ENCODE measurements at regions not wholly inside any gene's neighbourhood (a gene's known extent, or its start where the extent isn't known, plus 50 kb on each side); places are given as distances from the start of the nearest gene placed in this dataset.

- H3K4me3 ChIP-seq (ENCODE audit: control insufficient read depth, low read depth, low read length): no peak overlapping the region
- TF ChIP-seq CTCF (conservative IDR thresholded peaks at IDR 0.05; ENCODE audit: control insufficient read depth, insufficient read depth, low read depth, low read length): no peak
- DNase-seq (ENCODE audit: low read depth): no peak
Observed at GRCh38 chrX:22746081-22746480, 253.7 kb upstream of the DDX53 start.

GRCh38 chrX:22748093-22748999 is 251.4 kb upstream of the DDX53 start:
- no peak overlapping the region for H3K4me3 ChIP-seq (ENCODE audit: control insufficient read depth, low read depth, low read length)
- peak; percentile 71 for TF ChIP-seq CTCF (conservative IDR thresholded peaks at IDR 0.05; ENCODE audit: control insufficient read depth, insufficient read depth, low read depth, low read length)
- DNase-seq (ENCODE audit: low read depth): peak; percentile 50

GRCh38 chrX:22758807-22759481 is 240.8 kb upstream of the DDX53 start:
- H3K4me3 ChIP-seq (ENCODE audit: control insufficient read depth, low read depth, low read length): no peak overlapping the region
- no peak for DNase-seq (ENCODE audit: low read depth)
- no peak for TF ChIP-seq CTCF (conservative IDR thresholded peaks at IDR 0.05; ENCODE audit: control insufficient read depth, insufficient read depth, low read depth, low read length)

- no peak overlapping the region for H3K4me3 ChIP-seq (ENCODE audit: control insufficient read depth, low read depth, low read length)
- no peak for TF ChIP-seq CTCF (conservative IDR thresholded peaks at IDR 0.05; ENCODE audit: control insufficient read depth, insufficient read depth, low read depth, low read length)
- DNase-seq (ENCODE audit: low read depth): no peak
Observed at GRCh38 chrX:22760513-22761057, 239.2 kb upstream of the DDX53 start.

- no peak overlapping the region for H3K4me3 ChIP-seq (ENCODE audit: control insufficient read depth, low read depth, low read length)
Observed at GRCh38 chrX:22788221-22788620, 211.5 kb upstream of the DDX53 start.

GRCh38 chrX:22795671-22796070 is 204.1 kb upstream of the DDX53 start:
- H3K4me3 ChIP-seq (ENCODE audit: control insufficient read depth, low read depth, low read length): no peak overlapping the region
- no peak for TF ChIP-seq CTCF (conservative IDR thresholded peaks at IDR 0.05; ENCODE audit: control insufficient read depth, insufficient read depth, low read depth, low read length)
- DNase-seq (ENCODE audit: low read depth): peak; percentile 36

More at GRCh38 chrX:22788221-22788620, 211.5 kb upstream of the DDX53 start:
- DNase-seq (ENCODE audit: low read depth): no peak
- TF ChIP-seq CTCF (conservative IDR thresholded peaks at IDR 0.05; ENCODE audit: control insufficient read depth, insufficient read depth, low read depth, low read length): no peak
